Astrocyte (in vitro differentiated cells and primary cell): ENCODE measurements at regions not wholly inside any gene's neighbourhood (a gene's known extent, or its start where the extent isn't known, plus 50 kb on each side); places are given as distances from the start of the nearest gene placed in this dataset.
A peak's percentile ranks its signal among the peaks of the same experiment; 100 is the strongest.

Source experiments
- DNase-seq: peaks from one replicate; pipeline ENCODE4 v3.0.0-alpha.2; 2010; ENCODE audit warnings: low read depth
- FAIRE-seq: peaks from 2 replicates; lab custom pipeline; 2011; peaks lifted over from hg19 to GRCh38; lab: Jason Lieb, UNC
- H2AFZ ChIP-seq: 2 replicates; pipeline ENCODE4 v1.6.0; 2012; ENCODE audit warnings: low read depth, low read length, inconsistent platforms
- H3K27ac ChIP-seq: 2 replicates; pipeline ENCODE4 v1.5.1; 2011; ENCODE audit warnings: low read depth, low read length, inconsistent platforms
- H3K27me3 ChIP-seq: 2 replicates; pipeline ENCODE4 v1.6.0; 2011; ENCODE audit warnings: low read length, inconsistent platforms; ENCODE audit not compliant: insufficient read depth
- H3K36me3 ChIP-seq: 2 replicates; pipeline ENCODE4 v1.5.1; 2011; ENCODE audit warnings: low read length, inconsistent platforms; ENCODE audit not compliant: insufficient read depth
- H3K4me1 ChIP-seq: 2 replicates; pipeline ENCODE4 v1.5.1; 2011; ENCODE audit warnings: low read length, inconsistent platforms; ENCODE audit not compliant: insufficient read depth
- H3K4me2 ChIP-seq: 2 replicates; pipeline ENCODE4 v1.6.0; 2012; ENCODE audit warnings: low read length, inconsistent platforms
- H3K4me3 ChIP-seq: 2 replicates; pipeline ENCODE4 v1.5.1; 2011; ENCODE audit warnings: low read depth, mild to moderate bottlenecking, low read length, inconsistent platforms; ENCODE audit not compliant: insufficient read depth
- H3K79me2 ChIP-seq: 2 replicates; pipeline ENCODE4 v1.6.0; 2012; ENCODE audit warnings: mild to moderate bottlenecking, low read length, inconsistent platforms; ENCODE audit not compliant: insufficient read depth
- H3K9ac ChIP-seq: 2 replicates; pipeline ENCODE4 v1.6.0; 2012; ENCODE audit warnings: mild to moderate bottlenecking, low read length, inconsistent platforms
- H3K9me3 ChIP-seq: 2 replicates; pipeline ENCODE4 v1.5.1; 2012; ENCODE audit warnings: low read depth, mild to moderate bottlenecking, low read length, inconsistent platforms; ENCODE audit not compliant: insufficient read depth
- H4K20me1 ChIP-seq: 2 replicates; pipeline ENCODE4 v1.6.0; 2012; ENCODE audit warnings: low read length, inconsistent platforms; ENCODE audit not compliant: insufficient read depth
- H3K27ac Mint-ChIP-seq: one replicate; pipeline ENCODE4 v1.8.0; 2021; ENCODE audit warnings: mild to moderate bottlenecking, mixed read lengths; ENCODE audit not compliant: unreplicated experiment
- H3K27me3 Mint-ChIP-seq: one replicate; pipeline ENCODE4 v1.8.0; 2021; ENCODE audit warnings: low read depth, mixed read lengths; ENCODE audit not compliant: unreplicated experiment
- H3K36me3 Mint-ChIP-seq: one replicate; pipeline ENCODE4 v1.8.0; 2021; ENCODE audit warnings: low read depth, mixed read lengths; ENCODE audit not compliant: unreplicated experiment
- H3K4me1 Mint-ChIP-seq: one replicate; pipeline ENCODE4 v1.8.0; 2021; ENCODE audit warnings: low read depth, mixed read lengths; ENCODE audit not compliant: unreplicated experiment
- H3K4me3 Mint-ChIP-seq: one replicate; pipeline ENCODE4 v1.8.0; 2021; ENCODE audit warnings: mild to moderate bottlenecking, moderate library complexity, mixed read lengths; ENCODE audit not compliant: unreplicated experiment
- H3K9me3 Mint-ChIP-seq: one replicate; pipeline ENCODE4 v1.8.0; 2021; ENCODE audit warnings: mild to moderate bottlenecking, mixed read lengths; ENCODE audit not compliant: unreplicated experiment
- EZH2 ChIP-seq: IDR thresholded peaks from 2 replicates; pipeline ENCODE4 v1.6.1; 2012; ENCODE audit warnings: mild to moderate bottlenecking, low read length, inconsistent platforms; ENCODE audit not compliant: insufficient read depth
- TF ChIP-seq, protein P1 (sequence below): IDR thresholded peaks from 2 replicates; pipeline ENCODE4 v1.5.1; 2011; ENCODE audit warnings: low read depth, mild to moderate bottlenecking, inconsistent platforms, low read length, moderate library complexity; ENCODE audit not compliant: insufficient read depth

DNA sequence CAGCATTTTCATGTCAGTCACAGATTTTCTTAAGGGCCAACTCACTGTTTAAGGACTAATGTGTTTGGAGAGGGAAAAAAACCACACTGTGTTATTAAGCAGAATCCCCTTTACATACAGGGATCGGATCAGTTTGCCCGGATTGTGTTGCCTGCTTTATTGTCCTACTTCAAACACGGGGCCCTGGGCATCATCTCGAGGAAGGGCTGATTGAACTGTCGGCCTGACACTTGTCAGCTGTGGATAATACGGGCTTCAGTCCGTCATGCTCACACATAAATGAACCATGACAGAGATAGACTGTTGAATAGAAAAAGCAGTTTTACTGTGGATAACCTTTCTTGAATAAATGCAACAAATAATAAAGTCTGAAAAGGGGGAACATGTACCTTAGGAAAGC, 325.0 kb downstream of the ZSWIM6 start:
- no peak overlapping the region for H2AFZ ChIP-seq
- H3K4me3 Mint-ChIP-seq: no peak overlapping the region
- FAIRE-seq: no peak

GRCh38 chr5:61657686-61658085, 325.6 kb downstream of the ZSWIM6 start:
- Mint-ChIP-seq H3K27me3 (peaks cover 31% of the 10 kb centered on the region), H3K36me3 (no peaks in the 10 kb centered on the region), H3K4me1 (peaks cover 7% of the 10 kb centered on the region), H3K27ac (no peak overlapping the region), H3K9me3 (peaks cover 5% of the 10 kb centered on the region), H3K4me3 (no peak overlapping the region)
- Histone ChIP-seq H3K27ac (no peak overlapping the region), H3K4me2 (no peak overlapping the region), H3K4me3 (no peak overlapping the region), H3K79me2 (no peaks in the 10 kb centered on the region), H3K36me3 (no peaks in the 10 kb centered on the region), H3K27me3 (peaks cover under 1% of the 10 kb centered on the region), H3K9ac (no peak overlapping the region), H2AFZ (no peak overlapping the region), H3K9me3 (no peaks in the 10 kb centered on the region), H4K20me1 (no peaks in the 10 kb centered on the region), H3K4me1 (no peaks in the 10 kb centered on the region)
- FAIRE-seq (no peak), DNase-seq (no peak)
- TF ChIP-seq EZH2: no peak
- TF ChIP-seq, protein P1, sequence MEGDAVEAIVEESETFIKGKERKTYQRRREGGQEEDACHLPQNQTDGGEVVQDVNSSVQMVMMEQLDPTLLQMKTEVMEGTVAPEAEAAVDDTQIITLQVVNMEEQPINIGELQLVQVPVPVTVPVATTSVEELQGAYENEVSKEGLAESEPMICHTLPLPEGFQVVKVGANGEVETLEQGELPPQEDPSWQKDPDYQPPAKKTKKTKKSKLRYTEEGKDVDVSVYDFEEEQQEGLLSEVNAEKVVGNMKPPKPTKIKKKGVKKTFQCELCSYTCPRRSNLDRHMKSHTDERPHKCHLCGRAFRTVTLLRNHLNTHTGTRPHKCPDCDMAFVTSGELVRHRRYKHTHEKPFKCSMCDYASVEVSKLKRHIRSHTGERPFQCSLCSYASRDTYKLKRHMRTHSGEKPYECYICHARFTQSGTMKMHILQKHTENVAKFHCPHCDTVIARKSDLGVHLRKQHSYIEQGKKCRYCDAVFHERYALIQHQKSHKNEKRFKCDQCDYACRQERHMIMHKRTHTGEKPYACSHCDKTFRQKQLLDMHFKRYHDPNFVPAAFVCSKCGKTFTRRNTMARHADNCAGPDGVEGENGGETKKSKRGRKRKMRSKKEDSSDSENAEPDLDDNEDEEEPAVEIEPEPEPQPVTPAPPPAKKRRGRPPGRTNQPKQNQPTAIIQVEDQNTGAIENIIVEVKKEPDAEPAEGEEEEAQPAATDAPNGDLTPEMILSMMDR: no peak

More for the DNA sequence above, 325.0 kb downstream of the ZSWIM6 start:
- H3K9me3 Mint-ChIP-seq: peaks cover 5% of the 10 kb centered on the region
- H3K27me3 Mint-ChIP-seq: peaks cover 27% of the 10 kb centered on the region
- H3K36me3 ChIP-seq: no peaks in the 10 kb centered on the region
- H3K4me1 ChIP-seq: no peaks in the 10 kb centered on the region
- H3K27ac ChIP-seq: no peak overlapping the region
- peaks cover 7% of the 10 kb centered on the region for H3K4me1 Mint-ChIP-seq
- H3K36me3 Mint-ChIP-seq: no peaks in the 10 kb centered on the region
- H3K27me3 ChIP-seq: no peaks in the 10 kb centered on the region
- no peaks in the 10 kb centered on the region for H4K20me1 ChIP-seq
- H3K79me2 ChIP-seq: no peaks in the 10 kb centered on the region
- no peaks in the 10 kb centered on the region for H3K9me3 ChIP-seq
- H3K4me3 ChIP-seq: no peak overlapping the region
- H3K27ac Mint-ChIP-seq: no peak overlapping the region
- no peak overlapping the region for H3K9ac ChIP-seq
- H3K4me2 ChIP-seq: no peak overlapping the region
- DNase-seq: no peak
- TF ChIP-seq EZH2: no peak
- TF ChIP-seq, protein P1: no peak

DNA sequence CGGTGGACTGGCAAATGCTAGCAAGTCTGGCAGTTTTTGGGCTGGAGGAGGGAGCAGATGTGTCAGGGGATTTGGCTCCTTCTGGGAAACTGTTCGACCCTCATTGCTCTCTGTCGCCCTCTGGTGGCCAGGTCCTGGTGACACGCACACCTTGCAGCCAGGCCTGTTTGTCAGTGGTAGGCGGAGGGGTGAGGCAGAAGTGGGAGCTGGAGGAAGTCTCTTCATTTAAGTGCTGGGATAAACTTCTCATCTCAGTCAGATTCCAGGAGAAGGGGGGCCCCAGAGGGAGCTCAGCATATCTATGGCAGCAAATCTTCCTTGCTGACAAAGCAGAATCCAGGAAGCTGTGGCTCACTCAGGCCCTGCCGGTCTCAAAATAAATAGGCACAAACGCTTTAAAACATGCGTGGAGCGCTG, 326.5 kb downstream of the ZSWIM6 start:
- Histone ChIP-seq H3K4me1 (no peaks in the 10 kb centered on the region), H3K27me3 (peaks cover 5% of the 10 kb centered on the region), H3K36me3 (no peaks in the 10 kb centered on the region), H3K79me2 (no peaks in the 10 kb centered on the region), H3K9me3 (no peaks in the 10 kb centered on the region), H3K4me3 (no peak overlapping the region), H3K27ac (no peak overlapping the region), H2AFZ (no peak overlapping the region), H4K20me1 (no peaks in the 10 kb centered on the region), H3K4me2 (no peak overlapping the region), H3K9ac (no peak overlapping the region)
- Mint-ChIP-seq H3K36me3 (no peaks in the 10 kb centered on the region), H3K9me3 (peaks cover 5% of the 10 kb centered on the region), H3K4me3 (peak overlapping the region; percentile 27), H3K27ac (no peak overlapping the region), H3K4me1 (peaks cover 7% of the 10 kb centered on the region), H3K27me3 (peaks cover 37% of the 10 kb centered on the region)
- FAIRE-seq (no peak), DNase-seq (peak; percentile 33)
- TF ChIP-seq, protein P1: peak; percentile 92
- no peak for TF ChIP-seq EZH2
